A673 (cell line): ENCODE measurements at regions not wholly inside any gene's neighbourhood (a gene's known extent, or its start where the extent isn't known, plus 50 kb on each side); places are given as distances from the start of the nearest gene placed in this dataset.

ENCODE experiments used
- BruUV-seq: library from RNA; stranded (reverse); fragments of 400-500 nt; replicated peaks from 2 replicates; lab custom pipeline; 2021; lab: Mats Ljungman, UMichigan
- CTCF ChIA-PET: fragments of 300-600 bp; sonication (Branson Sonifier 250); formaldehyde crosslinking; loops from one replicate; lab custom pipeline; 2022; ENCODE audit warnings: antibody characterized with exemption; lab: Charles Lee
- POLR2A ChIA-PET: fragments of 300-600 bp; sonication (Branson Sonifier 250); formaldehyde crosslinking; loops from one replicate; lab custom pipeline; 2022; ENCODE audit warnings: antibody characterized with exemption; ENCODE audit not compliant: low non-redundant PET; lab: Charles Lee
- DNase-seq: peaks from one replicate; pipeline ENCODE4 v3.0.0-alpha.2; 2015; ENCODE audit warnings: low spot score
- H3K27ac ChIP-seq: fragments of 200-600 bp; sonication (generic); 2 replicates; pipeline ENCODE4 v1.5.1; 2016; ENCODE audit warnings: mixed run types, low read depth, mild to moderate bottlenecking, mixed read lengths, antibody characterized with exemption, low read length; ENCODE audit not compliant: poor library complexity, severe bottlenecking
- H3K27me3 ChIP-seq: fragments of 200-600 bp; sonication (generic); replicated peaks from 2 replicates; pipeline ENCODE4 v1.6.1; 2017; ENCODE audit warnings: mixed run types, low read depth, mild to moderate bottlenecking, mixed read lengths, antibody characterized with exemption, low read length; ENCODE audit not compliant: insufficient read depth, poor library complexity
- H3K36me3 ChIP-seq: fragments of 200-600 bp; sonication (generic); 2 replicates; pipeline ENCODE4 v1.6.1; 2016; ENCODE audit warnings: mixed run types, mild to moderate bottlenecking, mixed read lengths, antibody characterized with exemption, low read length; ENCODE audit not compliant: insufficient read depth, poor library complexity, severe bottlenecking
- H3K4me1 ChIP-seq: fragments of 200-600 bp; sonication (generic); 2 replicates; pipeline ENCODE4 v1.6.1; 2017; ENCODE audit warnings: mixed run types, mild to moderate bottlenecking, mixed read lengths, antibody characterized with exemption, low read length; ENCODE audit not compliant: insufficient read depth, poor library complexity, severe bottlenecking
- H3K4me3 ChIP-seq: fragments of 200-600 bp; sonication (generic); 2 replicates; pipeline ENCODE4 v1.5.1; 2016; ENCODE audit warnings: low read depth, mixed run types, mild to moderate bottlenecking, mixed read lengths, low read length; ENCODE audit not compliant: poor library complexity, severe bottlenecking
- H3K9me3 ChIP-seq: fragments of 200-600 bp; sonication (generic); 2 replicates; pipeline ENCODE4 v1.6.1; 2016; ENCODE audit warnings: mixed run types, low read depth, mild to moderate bottlenecking, mixed read lengths, antibody characterized with exemption, low read length; ENCODE audit not compliant: poor library complexity, severe bottlenecking
- CTCF ChIP-seq: fragments of 300-800, 200-600 bp; sonication (generic); conservative IDR thresholded peaks from 2 replicates; pipeline ENCODE4 v1.5.1; 2017; ENCODE audit warnings: low read depth, mild to moderate bottlenecking, antibody characterized with exemption, low read length, moderate library complexity, mixed read lengths
- EZH2 ChIP-seq: fragments of 200-600 bp; sonication (generic); IDR thresholded peaks from 2 replicates; pipeline ENCODE4 v1.6.1; 2017; ENCODE audit warnings: borderline replicate concordance, low read depth, mild to moderate bottlenecking, mixed read lengths, antibody characterized with exemption, low read length; ENCODE audit not compliant: poor library complexity, severe bottlenecking
- intact Hi-C: fragments of 100-400 bp; cut with micrococcal nuclease; formaldehyde crosslinking; loops from one replicate; pipeline ENCODE4 v1.10.0; 2022; ENCODE audit not compliant: unreplicated experiment

DNA sequence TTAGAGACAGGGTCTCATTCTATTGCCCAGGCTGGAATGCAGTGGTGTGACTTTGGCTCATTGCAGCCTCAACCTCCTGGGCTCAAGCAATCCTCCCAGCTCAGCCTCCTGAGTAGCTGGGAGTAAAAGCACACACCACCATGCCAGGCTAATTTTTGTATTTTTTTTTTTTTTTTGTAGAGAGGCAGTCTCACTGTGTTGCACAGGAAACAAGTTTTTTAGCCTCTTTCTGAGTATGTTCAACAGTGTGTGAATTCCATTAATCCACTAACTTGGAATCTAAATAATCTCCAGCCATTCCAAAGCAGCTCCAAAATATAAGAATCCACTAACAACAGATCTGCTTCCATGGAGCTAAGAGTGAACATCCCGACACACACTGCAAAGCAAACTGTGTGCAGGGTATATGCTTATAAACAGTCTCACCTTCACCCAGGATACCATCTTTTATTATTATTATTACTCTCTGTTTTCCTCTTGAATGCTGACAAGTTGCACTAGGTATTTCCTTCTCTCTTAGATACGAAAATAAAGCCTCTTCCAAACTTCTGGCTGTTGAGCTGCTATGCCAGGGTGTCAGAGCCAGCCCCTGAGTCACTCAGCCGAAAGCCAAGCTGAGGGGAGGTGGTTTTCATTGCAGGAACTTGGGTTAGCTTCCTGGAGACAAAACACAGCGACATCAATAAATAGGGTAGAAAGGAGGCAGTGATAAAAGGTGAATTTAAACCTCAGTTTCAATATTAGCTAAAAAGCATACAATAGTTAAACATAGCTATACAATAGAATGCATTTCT is 264.9 kb downstream of the HIVEP2 start:
- Histone ChIP-seq H3K4me3 (no peak overlapping the region), H3K27ac (no peak overlapping the region), H3K9me3 (no peaks in the 10 kb centered on the region), H3K4me1 (no peaks in the 10 kb centered on the region), H3K27me3 (no peaks in the 10 kb centered on the region), H3K36me3 (no peaks in the 10 kb centered on the region)
- CTCF ChIA-PET = no interaction called here
- intact Hi-C loops = no loop called here
- BruUV-seq = no TSS peak
- POLR2A ChIA-PET = no interaction called here
- TF ChIP-seq CTCF (no peak), EZH2 (no peak)
- no peak for DNase-seq

DNA sequence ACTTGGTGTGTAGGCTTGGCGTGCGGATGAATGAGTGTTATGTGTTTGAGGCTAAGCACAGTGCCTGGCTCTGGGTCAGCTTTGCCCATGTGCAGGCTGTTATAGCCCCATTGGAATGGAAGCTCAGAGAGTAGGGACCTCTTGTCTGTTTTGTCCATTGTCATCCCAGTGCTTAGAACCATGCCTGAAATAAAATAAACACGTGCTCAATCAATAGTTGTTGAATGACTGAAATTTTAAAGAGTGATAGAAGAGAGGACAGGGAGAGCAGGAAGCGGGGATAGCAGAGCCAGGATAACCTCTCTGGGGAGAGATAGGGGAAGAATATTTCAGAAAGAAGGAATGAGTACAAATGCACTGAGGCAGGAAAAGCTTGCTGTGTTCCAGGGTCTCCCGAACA is 263.9 kb downstream of the HIVEP2 start:
- no peaks in the 10 kb centered on the region for H3K9me3 ChIP-seq
- CTCF ChIA-PET = no interaction called here

DNA sequence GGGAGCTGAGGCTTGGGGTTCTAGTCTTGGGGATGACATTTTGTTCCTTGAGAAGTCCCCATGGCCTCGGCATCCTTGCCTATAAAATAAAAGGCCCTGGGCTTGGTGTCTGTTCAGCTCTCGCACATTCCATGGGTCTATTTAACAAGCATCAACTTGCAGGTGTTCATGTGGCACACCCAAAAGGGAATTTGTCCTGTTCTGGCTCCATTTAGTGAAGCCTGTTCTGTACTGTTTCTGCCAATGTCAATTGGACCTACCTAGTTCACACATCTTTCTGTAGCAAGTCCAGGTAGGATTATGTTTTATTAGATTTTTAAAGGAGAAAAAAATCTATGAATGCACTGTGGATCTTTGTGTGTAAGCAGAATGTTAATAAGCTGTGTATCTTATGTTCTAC is 262.0 kb downstream of the HIVEP2 start:
- H3K27me3 ChIP-seq = no peaks in the 10 kb centered on the region
- ChIA-PET CTCF (no interaction called here), POLR2A (no interaction called here)
- no peaks in the 10 kb centered on the region for H3K36me3 ChIP-seq
- no peaks in the 10 kb centered on the region for H3K4me1 ChIP-seq
- no peaks in the 10 kb centered on the region for H3K9me3 ChIP-seq
- no peak for DNase-seq
- no TSS peak for BruUV-seq
- no peak overlapping the region for H3K27ac ChIP-seq
- TF ChIP-seq EZH2 (no peak), CTCF (no peak)
- intact Hi-C loops = no loop called here
- no peak overlapping the region for H3K4me3 ChIP-seq

More for the DNA sequence above, 263.9 kb downstream of the HIVEP2 start:
- intact Hi-C loops = no loop called here
- no TSS peak for BruUV-seq
- H3K27ac ChIP-seq = no peak overlapping the region
- H3K4me1 ChIP-seq = no peaks in the 10 kb centered on the region
- POLR2A ChIA-PET = no interaction called here
- no peaks in the 10 kb centered on the region for H3K27me3 ChIP-seq
- H3K4me3 ChIP-seq = no peak overlapping the region
- TF ChIP-seq EZH2 (no peak), CTCF (no peak)
- no peak for DNase-seq
- no peaks in the 10 kb centered on the region for H3K36me3 ChIP-seq
